ENCODE measurements at regions not wholly inside any gene's neighbourhood (a gene's known extent, or its start where the extent isn't known, plus 50 kb on each side); places are given as distances from the start of the nearest gene placed in this dataset.

DNA sequence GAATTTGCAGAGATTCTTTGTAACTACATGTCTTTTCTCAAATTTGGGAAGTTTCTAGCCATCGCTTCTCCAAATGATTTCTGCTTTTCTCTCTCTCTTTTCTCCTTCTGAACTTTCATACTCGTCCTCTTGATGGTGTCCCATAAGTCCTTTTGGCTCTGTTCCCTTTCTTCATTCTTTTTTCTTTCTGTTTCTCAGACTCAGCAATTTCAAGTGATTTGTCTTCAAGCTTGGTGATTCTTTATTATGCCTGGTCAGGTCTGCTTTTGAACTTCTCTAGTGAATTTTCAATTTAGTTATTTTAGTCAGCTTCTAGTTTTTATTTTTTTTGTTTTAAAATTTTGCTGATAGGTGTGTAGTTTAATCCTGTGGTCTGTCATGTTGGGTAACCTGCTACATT lies 57.6 kb upstream of the EEF1E1 start:
- H3K9me3 ChIP-seq, result no peaks in the 10 kb centered on the region
- intact Hi-C loops (cut with DNase I, micrococcal nuclease), result no loop called here
- H3K4me1 ChIP-seq (ENCODE audit: low read depth), result no peaks in the 10 kb centered on the region
- no peak overlapping the region for H3K4me3 ChIP-seq
- no peak for TF ChIP-seq CTCF (IDR thresholded peaks at IDR 0.05)
- H3K36me3 ChIP-seq (ENCODE audit: low read depth), result no peaks in the 10 kb centered on the region
- ATAC-seq, result no peak
- DNase-seq, result no peak

GRCh38 chr6:8157839-8158238 lies 55.5 kb upstream of the EEF1E1 start:
- no peak for TF ChIP-seq CTCF (IDR thresholded peaks at IDR 0.05)
- peak in 1 of 3 donors; percentile 44 for DNase-seq
- Histone ChIP-seq H3K4me3 (no peak overlapping the region), H3K9me3 (no peaks in the 10 kb centered on the region), H3K4me1 (ENCODE audit: low read depth) (no peaks in the 10 kb centered on the region), H3K36me3 (ENCODE audit: low read depth) (no peaks in the 10 kb centered on the region)
- ATAC-seq, result peak; percentile 97
- intact Hi-C loops (cut with DNase I, micrococcal nuclease), result no loop called here

GRCh38 chr6:8155259-8156012 lies 53.1 kb upstream of the EEF1E1 start:
- Histone ChIP-seq H3K4me3 (no peak overlapping the region), H3K36me3 (ENCODE audit: low read depth) (no peaks in the 10 kb centered on the region), H3K4me1 (ENCODE audit: low read depth) (no peaks in the 10 kb centered on the region), H3K9me3 (no peaks in the 10 kb centered on the region)
- ATAC-seq, result no peak
- TF ChIP-seq CTCF (IDR thresholded peaks at IDR 0.05), result no peak
- intact Hi-C loops (cut with DNase I, micrococcal nuclease), result no loop called here
- DNase-seq, result no peak

Measured in mucosa of descending colon (tissue), 3 donors.